ENCODE measurements at regions not wholly inside any gene's neighbourhood (a gene's known extent, or its start where the extent isn't known, plus 50 kb on each side); places are given as distances from the start of the nearest gene placed in this dataset.

DNA sequence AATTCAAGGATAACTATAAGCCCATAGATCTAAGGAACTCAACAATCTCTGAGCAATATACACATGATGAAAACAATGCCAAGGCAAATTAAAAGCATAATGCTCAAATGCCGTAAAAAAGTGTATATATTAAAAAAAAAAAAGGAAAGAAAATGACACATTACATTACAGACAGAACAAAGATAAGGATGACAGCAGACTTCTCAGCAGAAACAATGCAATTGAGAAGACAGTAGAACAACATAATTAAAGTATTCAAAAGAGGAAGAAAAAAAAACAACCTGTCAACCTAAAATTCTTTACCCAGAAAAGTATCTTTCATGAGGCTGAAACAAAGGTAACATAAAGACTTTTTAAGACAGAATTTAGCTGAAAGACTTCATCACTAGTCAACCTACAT, 591.7 kb downstream of the ZNF608 start:
- Histone ChIP-seq H3K4me1 (ENCODE audit: low read depth, poor library complexity, severe bottlenecking) (no peaks in the 10 kb centered on the region), H3K4me3 (IDR thresholded peaks at IDR 0.05; ENCODE audit: insufficient read depth, low read depth, low read length) (no peak overlapping the region), H4K20me1 (ENCODE audit: insufficient read depth) (no peaks in the 10 kb centered on the region), H3K79me2 (ENCODE audit: insufficient read depth, low read depth) (no peaks in the 10 kb centered on the region), H3K4me2 (no peak overlapping the region), H3K27ac (no peak overlapping the region), H3K36me3 (ENCODE audit: insufficient read depth) (no peaks in the 10 kb centered on the region), H3K27me3 (ENCODE audit: insufficient read depth, low read depth) (no peaks in the 10 kb centered on the region), H2AFZ (ENCODE audit: low read depth) (no peak overlapping the region), H3K9ac (no peak overlapping the region)
- TF ChIP-seq, protein P1, sequence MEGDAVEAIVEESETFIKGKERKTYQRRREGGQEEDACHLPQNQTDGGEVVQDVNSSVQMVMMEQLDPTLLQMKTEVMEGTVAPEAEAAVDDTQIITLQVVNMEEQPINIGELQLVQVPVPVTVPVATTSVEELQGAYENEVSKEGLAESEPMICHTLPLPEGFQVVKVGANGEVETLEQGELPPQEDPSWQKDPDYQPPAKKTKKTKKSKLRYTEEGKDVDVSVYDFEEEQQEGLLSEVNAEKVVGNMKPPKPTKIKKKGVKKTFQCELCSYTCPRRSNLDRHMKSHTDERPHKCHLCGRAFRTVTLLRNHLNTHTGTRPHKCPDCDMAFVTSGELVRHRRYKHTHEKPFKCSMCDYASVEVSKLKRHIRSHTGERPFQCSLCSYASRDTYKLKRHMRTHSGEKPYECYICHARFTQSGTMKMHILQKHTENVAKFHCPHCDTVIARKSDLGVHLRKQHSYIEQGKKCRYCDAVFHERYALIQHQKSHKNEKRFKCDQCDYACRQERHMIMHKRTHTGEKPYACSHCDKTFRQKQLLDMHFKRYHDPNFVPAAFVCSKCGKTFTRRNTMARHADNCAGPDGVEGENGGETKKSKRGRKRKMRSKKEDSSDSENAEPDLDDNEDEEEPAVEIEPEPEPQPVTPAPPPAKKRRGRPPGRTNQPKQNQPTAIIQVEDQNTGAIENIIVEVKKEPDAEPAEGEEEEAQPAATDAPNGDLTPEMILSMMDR (conservative IDR thresholded peaks at IDR 0.05; ENCODE audit: low read depth, low read length), result no peak

DNA sequence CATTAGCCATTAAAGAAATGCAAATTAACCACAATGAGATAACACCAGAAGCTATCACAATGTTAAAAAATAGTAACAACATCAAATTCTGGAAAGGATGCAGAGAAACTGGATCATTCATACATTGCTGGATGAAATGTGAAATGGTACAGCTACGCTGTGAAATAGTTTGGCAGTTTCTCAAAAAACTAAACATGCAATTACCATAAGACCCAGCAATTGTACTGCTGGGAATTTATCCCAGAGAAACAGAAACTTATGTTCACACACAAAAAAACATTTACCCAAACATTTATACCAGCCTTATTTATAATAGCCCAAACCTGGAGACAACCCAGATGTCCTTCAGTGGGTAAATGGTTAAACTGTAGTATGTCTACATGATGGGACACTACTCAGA, 592.9 kb downstream of the ZNF608 start:
- no peaks in the 10 kb centered on the region for H4K20me1 ChIP-seq (ENCODE audit: insufficient read depth)
- H3K4me1 ChIP-seq (ENCODE audit: low read depth, poor library complexity, severe bottlenecking), result no peaks in the 10 kb centered on the region
- no peak overlapping the region for H3K4me2 ChIP-seq
- H3K4me3 ChIP-seq (IDR thresholded peaks at IDR 0.05; ENCODE audit: insufficient read depth, low read depth, low read length), result no peak overlapping the region
- no peak overlapping the region for H2AFZ ChIP-seq (ENCODE audit: low read depth)
- TF ChIP-seq, protein P1 (conservative IDR thresholded peaks at IDR 0.05; ENCODE audit: low read depth, low read length), result no peak
- H3K27ac ChIP-seq, result no peak overlapping the region
- H3K27me3 ChIP-seq (ENCODE audit: insufficient read depth, low read depth), result no peaks in the 10 kb centered on the region
- no peaks in the 10 kb centered on the region for H3K79me2 ChIP-seq (ENCODE audit: insufficient read depth, low read depth)
- no peaks in the 10 kb centered on the region for H3K36me3 ChIP-seq (ENCODE audit: insufficient read depth)
- H3K9ac ChIP-seq, result no peak overlapping the region

DNA sequence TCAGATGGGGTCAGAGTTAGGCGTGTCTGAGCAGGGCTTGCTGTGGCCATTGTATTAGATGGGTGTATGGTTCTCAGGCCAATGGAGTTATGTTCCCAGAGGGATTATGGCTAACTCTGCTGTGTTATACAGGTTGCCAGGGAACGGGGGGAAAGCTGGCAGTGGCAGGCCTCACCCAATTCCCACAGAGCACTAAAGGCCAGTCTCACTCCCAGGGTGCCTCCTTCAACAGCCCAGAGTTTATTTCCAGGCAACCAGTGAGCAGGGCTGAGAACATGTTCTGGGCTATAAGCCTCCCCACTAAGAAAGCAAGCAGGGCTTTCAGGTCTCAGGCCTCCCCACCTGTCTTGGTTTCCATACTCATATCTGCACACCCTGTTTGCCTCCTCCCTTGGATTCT, 597.9 kb downstream of the ZNF608 start:
- Histone ChIP-seq H3K79me2 (ENCODE audit: insufficient read depth, low read depth) (no peaks in the 10 kb centered on the region), H3K9ac (no peak overlapping the region), H3K36me3 (ENCODE audit: insufficient read depth) (no peaks in the 10 kb centered on the region), H2AFZ (ENCODE audit: low read depth) (no peak overlapping the region), H3K4me1 (ENCODE audit: low read depth, poor library complexity, severe bottlenecking) (no peaks in the 10 kb centered on the region), H4K20me1 (ENCODE audit: insufficient read depth) (no peaks in the 10 kb centered on the region), H3K4me2 (no peak overlapping the region), H3K4me3 (IDR thresholded peaks at IDR 0.05; ENCODE audit: insufficient read depth, low read depth, low read length) (no peak overlapping the region), H3K27ac (no peak overlapping the region), H3K27me3 (ENCODE audit: insufficient read depth, low read depth) (no peaks in the 10 kb centered on the region)
- TF ChIP-seq, protein P1 (conservative IDR thresholded peaks at IDR 0.05; ENCODE audit: low read depth, low read length), result no peak

DNA sequence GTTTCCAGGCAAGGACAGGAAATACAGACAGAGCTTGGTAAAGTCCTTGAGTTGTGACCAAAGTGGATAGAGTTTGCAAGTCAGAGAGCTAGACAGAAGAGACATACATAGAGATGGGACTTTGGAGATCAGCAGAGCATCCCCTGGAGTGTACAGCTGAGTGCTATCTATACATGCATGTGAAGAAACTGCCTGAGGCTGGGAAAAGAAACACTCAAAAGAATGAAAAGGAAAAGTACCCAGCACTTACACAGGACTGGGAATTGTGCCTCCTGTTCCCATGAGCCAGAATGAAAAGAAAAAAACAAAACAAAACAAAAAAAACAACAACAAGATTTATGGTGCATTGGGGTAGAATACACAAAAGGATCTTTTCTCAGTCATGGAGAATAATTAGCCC, 606.4 kb downstream of the ZNF608 start:
- Histone ChIP-seq H3K4me1 (ENCODE audit: low read depth, poor library complexity, severe bottlenecking) (no peaks in the 10 kb centered on the region), H3K36me3 (ENCODE audit: insufficient read depth) (no peaks in the 10 kb centered on the region), H2AFZ (ENCODE audit: low read depth) (no peak overlapping the region), H3K9ac (no peak overlapping the region), H4K20me1 (ENCODE audit: insufficient read depth) (no peaks in the 10 kb centered on the region), H3K4me3 (IDR thresholded peaks at IDR 0.05; ENCODE audit: insufficient read depth, low read depth, low read length) (no peak overlapping the region), H3K27me3 (ENCODE audit: insufficient read depth, low read depth) (no peaks in the 10 kb centered on the region), H3K4me2 (no peak overlapping the region), H3K27ac (no peak overlapping the region), H3K79me2 (ENCODE audit: insufficient read depth, low read depth) (no peaks in the 10 kb centered on the region)
- TF ChIP-seq, protein P1 (conservative IDR thresholded peaks at IDR 0.05; ENCODE audit: low read depth, low read length), result no peak

DNA sequence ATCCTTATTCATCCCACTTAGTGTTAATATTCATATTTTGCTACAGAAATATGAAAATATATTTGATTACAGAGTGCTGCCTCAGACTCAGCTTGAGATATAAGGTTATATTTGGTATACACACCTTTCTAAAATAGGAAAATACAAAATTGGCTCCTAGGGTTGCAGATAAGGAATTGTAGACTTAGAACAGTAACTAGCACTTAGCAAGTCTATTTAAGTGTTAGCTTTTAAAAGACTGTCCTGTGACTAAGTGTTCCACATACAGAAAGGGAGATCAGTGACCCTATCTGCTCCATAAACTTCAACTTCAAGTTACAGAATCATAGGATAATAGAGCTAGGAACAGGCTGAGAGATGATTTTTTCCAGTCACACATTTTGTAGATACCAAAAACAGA, 607.0 kb downstream of the ZNF608 start:
- Histone ChIP-seq H3K36me3 (ENCODE audit: insufficient read depth) (no peaks in the 10 kb centered on the region), H2AFZ (ENCODE audit: low read depth) (no peak overlapping the region), H3K4me3 (IDR thresholded peaks at IDR 0.05; ENCODE audit: insufficient read depth, low read depth, low read length) (no peak overlapping the region), H3K9ac (no peak overlapping the region), H3K79me2 (ENCODE audit: insufficient read depth, low read depth) (no peaks in the 10 kb centered on the region), H3K4me2 (no peak overlapping the region), H4K20me1 (ENCODE audit: insufficient read depth) (no peaks in the 10 kb centered on the region), H3K27ac (no peak overlapping the region), H3K4me1 (ENCODE audit: low read depth, poor library complexity, severe bottlenecking) (no peaks in the 10 kb centered on the region), H3K27me3 (ENCODE audit: insufficient read depth, low read depth) (no peaks in the 10 kb centered on the region)
- TF ChIP-seq, protein P1 (conservative IDR thresholded peaks at IDR 0.05; ENCODE audit: low read depth, low read length), result no peak
